Fibroblast of skin of left quadriceps (primary cell): ENCODE measurements at regions not wholly inside any gene's neighbourhood (a gene's known extent, or its start where the extent isn't known, plus 50 kb on each side); places are given as distances from the start of the nearest gene placed in this dataset.
"Not testable (repeated sequence)": the region's sequence is repeated elsewhere in the genome, so short reads cannot be mapped to it uniquely, and the experiment has no call there.

Experiments used
- DNase-seq, 2 experiments: peaks; one replicate each; pipeline ENCODE4 v3.0.0-alpha.2; 2013; ENCODE audit warnings: low read depth in 2 of 2

GRCh38 chr9:90521811-90522570 lies 120.6 kb downstream of the DIRAS2 start:
- no peak for DNase-seq

GRCh38 chr9:90523958-90524357 lies 118.7 kb downstream of the DIRAS2 start:
- no peak for DNase-seq

- DNase-seq: no peak
Measured at GRCh38 chr9:90526386-90526785, 116.2 kb downstream of the DIRAS2 start.

DNA sequence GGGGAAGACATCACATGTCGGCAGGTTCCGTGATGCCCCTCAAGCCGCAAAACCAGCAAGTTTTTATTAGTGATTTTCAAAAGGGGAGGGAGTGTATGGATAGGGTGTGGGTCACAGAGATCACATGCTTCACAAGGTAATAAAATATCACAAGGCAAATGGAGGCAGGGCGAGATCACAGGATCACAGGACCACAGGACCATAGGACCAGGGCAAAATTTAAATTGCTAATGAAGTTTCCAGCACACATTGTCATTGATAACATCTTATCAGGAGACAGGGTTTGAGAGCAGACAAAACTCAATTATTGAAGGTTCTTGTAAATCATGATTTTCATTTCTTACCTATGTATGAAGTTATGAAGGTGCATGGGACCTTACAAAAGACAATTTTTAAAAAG lies 106.5 kb downstream of the DIRAS2 start:
- not testable (repeated sequence) for DNase-seq

GRCh38 chr9:90538566-90538965 lies 104.1 kb downstream of the DIRAS2 start:
- DNase-seq: no peak

DNA sequence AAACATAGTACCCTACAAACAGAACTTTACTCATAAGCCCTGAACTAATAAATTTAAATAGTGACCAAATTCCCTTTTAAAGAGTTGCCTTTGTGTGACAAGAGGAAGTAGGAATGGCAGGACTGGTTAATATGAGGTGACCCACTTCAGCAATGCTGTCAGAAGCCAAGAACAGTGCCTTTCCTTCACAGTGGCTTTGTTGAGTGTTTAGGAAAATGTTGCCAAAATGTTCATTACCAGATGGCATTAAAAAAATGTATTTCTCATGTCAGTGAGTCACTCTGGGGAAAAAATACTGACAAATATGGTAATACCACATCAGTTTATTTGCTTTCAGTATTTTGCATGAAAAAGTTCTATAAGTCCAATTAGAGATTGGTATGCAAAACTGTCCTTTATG lies 103.3 kb downstream of the DIRAS2 start:
- peak in 1 of 2 experiments; percentile 2 for DNase-seq

DNA sequence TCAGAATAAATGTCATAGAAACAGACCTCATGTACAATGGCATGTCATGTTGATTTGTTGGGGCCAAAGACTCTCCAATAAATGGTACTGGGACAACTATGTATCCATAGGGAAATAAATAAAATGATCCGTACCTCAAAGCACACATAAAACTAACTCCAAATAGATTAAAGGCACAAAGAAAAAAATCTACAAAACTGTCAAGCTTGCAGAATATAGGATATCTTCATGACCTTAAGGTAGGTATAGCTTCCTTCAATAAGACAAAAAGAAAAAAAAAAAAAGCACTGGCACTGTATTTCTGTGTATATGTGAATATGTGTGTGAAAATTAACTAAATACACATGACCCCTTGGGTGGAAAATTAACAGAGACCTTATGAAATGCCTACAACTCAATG lies 101.9 kb downstream of the DIRAS2 start:
- DNase-seq: no peak

DNA sequence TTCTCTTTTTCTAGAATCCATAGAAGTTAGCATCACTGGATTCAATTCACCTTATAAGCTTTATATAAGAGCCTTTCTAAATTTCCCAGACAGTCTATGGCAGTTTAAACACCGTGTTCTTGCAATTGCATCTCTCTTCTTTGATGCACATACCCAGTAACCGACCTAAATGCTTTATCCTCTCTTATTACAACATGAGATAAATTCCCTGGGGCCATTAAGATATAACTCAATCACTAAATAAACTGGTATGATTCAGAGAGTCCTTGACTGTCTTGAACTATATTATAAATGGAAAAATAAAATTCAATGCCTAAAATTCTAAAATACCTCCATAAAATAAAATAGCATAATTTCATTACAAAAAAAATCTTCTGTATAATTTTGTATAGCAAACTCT lies 98.1 kb downstream of the DIRAS2 start:
- no peak for DNase-seq

DNA sequence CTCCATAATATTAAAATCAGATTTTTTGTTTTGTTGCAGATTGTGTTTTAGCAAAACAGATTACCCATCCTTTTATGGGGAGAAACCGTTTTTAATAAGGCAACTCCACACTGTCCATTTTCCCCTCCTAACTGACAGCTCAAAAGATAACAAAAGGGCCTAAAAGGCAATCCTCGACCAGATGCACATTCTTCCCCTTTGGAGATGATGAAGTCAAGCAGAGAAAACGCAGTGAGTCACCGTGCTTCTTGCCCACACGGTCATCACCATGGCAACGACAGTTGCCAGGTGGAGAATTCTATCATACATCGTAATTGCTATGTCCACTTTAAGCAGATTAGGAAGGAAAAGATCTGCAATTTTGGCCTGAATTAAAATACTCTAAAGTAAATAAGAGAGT lies 96.4 kb downstream of the DIRAS2 start:
- DNase-seq: peak; percentile 75 to 76

- DNase-seq: no peak
Measured at GRCh38 chr9:90547896-90548295, 94.7 kb downstream of the DIRAS2 start.

DNA sequence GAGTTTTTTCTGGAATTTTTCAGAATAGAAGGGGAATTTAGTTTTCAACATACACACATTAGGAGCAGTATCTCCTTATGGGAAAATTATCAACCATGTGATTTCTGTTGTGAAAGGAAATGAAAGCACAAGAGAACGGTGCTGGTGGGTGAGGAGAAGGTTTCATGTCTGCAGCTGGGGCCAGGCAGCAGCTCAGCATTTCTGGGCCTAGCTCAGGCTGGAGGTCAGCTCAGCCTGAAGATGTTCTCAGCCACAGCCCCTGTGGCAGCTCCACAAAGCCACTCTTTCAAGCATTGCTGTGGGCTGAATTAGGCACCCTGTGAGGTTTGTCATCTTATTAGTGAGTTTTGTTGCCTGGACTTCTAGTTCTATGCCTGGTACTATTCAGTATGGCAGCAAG lies 90.3 kb downstream of the DIRAS2 start:
- no peak for DNase-seq

DNA sequence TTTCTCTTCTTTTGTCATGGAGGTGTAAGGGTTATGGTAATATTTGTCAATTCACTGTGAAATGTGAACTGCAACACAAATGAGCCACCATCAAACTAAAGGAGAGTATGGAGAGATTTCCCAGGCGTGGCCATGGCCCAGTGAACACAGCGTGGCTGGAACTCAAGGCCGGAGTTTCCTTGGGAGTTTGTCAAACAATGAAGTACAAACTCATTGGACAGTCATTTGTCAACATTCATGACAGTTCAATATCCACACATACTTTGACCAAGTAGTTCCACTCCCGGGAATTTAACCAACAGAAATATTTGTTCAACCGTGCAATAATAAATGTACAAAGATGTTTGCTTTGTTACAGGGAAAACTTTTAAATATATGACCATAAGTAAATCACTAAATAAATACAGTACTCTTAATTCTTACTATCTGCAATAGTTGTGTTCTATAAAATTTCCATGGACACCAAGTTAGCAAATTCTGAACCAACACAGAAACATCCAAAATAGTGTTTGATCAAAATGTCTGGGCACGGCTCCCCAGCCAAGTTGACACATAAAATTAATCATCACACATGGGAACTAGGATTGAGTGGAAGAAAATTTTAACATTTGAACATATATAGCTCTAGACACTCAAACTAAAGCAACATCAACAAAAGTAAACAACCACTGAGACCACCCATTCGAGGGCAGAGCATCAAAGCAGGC lies 87.1 kb downstream of the DIRAS2 start:
- no peak for DNase-seq

DNA sequence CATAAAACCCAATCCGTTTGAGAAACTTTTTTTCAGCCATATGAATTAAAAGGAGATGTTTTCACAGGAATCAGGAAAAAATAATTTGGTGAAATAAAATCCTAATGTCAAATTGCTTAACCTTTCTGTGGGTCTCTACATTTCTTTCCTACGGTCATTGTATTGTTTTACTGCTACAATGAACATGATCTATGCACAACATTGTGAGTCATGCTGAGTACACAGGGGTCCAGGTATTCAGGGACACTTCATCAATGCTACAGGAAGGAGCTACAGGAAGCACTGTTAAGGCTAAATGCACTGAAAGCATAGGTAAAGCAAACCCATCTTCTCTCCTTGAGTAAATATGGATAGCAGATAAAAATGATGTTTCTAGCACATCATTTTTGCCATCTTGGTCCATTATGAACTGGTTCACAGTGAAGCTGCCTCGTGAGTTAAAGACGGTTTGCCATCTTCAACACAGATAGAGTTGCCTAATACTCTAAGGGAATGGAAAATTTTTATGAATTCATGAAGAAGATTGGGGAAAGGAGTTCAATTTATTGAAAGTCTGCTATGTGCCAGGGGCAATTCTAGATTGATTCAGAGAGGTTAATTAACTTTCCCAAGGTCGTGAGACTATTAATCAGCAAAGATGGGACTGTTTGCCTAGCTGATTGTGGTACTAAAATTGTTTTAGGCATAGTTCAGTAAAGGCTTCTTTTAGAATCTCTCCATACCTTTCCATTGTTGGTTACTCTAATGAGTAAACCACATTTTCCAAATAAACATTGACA lies 85.5 kb downstream of the DIRAS2 start:
- no peak for DNase-seq

- no peak for DNase-seq
Measured at GRCh38 chr9:90559075-90560073, 83.2 kb downstream of the DIRAS2 start.
